GM21528 (cell line): ENCODE measurements at regions not wholly inside any gene's neighbourhood (a gene's known extent, or its start where the extent isn't known, plus 50 kb on each side); places are given as distances from the start of the nearest gene placed in this dataset.
"Not testable (repeated sequence)": the region's sequence is repeated elsewhere in the genome, so short reads cannot be mapped to it uniquely, and the experiment has no call there.

Experiments
- ATAC-seq: cut with Tn5 transposase; IDR thresholded peaks from one replicate; pipeline ENCODE4 v1.9.1; 2021; ENCODE audit warnings: mild to moderate bottlenecking, moderate library complexity; ENCODE audit not compliant: unreplicated experiment, low FRiP score

DNA sequence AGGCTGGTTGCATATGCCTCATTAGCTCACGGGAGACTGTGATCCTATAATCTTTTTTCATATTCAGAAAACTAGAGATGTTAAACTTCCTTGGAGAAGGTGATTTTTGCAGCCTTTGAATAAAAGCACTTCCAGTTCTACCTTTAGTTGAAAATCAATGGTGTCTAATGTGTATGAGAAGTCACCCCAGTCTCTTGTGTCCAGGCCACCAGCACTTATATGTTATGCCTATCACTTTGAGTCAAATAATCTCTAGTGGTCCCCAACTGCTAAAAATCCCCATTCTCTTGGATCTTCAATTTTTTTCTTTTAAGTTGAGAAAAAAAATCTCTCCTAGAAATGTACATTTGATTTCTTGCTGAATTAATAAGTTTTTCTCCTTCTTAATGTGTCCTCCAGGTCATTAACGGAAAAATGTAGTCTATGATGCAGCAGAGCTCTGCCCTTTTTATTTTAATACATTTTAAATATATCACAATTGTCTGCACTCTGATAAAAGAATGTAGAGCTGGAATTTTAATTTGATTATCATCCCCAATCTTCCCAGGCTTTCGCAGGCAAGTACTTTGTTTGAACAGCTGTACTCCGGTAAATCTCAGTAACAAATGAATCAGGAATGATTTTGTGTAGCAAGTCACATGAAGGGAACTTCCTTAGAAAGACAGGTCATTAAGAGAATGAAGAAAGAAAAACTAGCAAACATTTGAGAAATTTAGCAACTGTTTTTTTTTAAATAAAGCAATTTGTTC, 147.0 kb downstream of the SOX4 start:
- ATAC-seq, result no peak

DNA sequence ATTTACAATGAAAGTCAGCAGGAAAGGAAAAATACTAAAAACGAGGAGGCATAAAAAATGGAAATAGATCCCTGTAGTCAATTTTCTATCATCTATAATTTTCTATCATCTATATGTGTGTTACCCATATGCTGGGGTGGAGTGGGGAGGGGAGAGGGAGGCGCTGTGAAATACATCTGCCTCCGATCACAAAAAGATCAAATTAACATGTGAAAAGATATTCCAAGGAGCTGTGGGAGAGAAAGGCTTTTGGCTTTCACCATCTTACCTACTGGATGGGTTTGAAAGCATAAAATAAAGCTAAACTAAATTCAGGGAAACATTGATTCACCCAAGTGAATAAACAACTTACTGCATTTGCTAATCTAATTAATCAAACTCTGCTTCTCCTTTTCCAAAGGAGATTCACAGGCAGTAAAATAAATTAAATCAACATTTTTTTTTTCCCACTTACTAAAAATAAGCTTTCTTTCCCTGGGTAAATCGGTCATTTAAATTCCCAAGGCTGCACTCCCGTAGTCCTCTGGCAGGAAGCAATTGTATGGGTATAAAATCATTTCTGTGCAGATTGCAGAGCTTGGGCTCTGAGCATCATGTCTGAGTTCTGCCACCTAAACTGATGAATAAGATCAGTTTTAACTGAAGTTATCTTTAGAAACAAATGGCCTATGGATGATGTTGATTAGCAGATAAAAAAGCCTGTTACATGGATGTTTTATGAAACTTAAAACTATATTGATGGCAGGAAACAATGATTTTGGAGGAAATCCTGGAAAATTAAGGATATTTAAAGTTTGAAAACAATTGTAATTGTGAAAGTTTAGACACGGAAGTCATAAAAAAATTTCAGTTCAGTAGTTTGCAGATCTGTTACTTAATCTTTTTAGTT, 147.9 kb downstream of the SOX4 start:
- ATAC-seq, result no peak

DNA sequence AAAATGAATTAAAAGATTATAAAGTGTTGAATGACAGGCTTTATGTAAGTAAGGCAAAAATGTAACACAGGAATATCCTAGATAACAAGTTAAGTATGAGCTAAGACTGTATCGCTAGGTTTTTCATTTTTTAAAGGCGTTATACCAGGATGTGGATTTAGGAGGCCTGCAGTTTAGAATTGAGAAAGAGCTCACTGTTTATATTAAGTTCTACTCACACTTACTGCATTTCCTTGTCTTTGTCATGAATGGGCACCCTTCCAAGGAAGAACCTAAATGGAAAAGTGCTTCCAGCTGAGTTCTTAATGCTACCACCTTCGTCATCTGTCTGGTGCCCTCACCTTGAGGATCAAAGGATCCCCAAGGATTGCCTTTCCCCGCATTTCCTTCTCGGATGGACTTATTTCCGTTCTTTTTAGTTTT, 148.7 kb downstream of the SOX4 start:
- ATAC-seq, result no peak

DNA sequence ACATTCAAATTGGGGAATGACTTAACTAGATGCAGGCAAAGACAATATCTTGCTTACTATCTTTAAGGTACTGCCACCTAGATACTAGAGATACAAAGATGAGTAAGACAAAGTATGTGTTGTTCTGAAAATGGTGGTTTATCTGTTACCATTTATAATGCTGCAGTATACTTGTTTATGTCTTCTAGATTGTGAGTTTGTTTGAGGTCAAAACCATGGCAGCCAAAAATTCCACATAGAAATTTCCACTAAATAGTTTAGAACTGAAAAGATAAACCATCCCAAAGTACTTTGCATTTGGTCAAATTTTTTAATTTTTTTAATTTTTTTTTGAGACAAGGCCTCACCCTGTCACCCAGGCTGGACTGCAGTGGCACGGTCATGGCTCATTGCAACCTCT, 150.8 kb downstream of the SOX4 start:
- ATAC-seq, result no peak

DNA sequence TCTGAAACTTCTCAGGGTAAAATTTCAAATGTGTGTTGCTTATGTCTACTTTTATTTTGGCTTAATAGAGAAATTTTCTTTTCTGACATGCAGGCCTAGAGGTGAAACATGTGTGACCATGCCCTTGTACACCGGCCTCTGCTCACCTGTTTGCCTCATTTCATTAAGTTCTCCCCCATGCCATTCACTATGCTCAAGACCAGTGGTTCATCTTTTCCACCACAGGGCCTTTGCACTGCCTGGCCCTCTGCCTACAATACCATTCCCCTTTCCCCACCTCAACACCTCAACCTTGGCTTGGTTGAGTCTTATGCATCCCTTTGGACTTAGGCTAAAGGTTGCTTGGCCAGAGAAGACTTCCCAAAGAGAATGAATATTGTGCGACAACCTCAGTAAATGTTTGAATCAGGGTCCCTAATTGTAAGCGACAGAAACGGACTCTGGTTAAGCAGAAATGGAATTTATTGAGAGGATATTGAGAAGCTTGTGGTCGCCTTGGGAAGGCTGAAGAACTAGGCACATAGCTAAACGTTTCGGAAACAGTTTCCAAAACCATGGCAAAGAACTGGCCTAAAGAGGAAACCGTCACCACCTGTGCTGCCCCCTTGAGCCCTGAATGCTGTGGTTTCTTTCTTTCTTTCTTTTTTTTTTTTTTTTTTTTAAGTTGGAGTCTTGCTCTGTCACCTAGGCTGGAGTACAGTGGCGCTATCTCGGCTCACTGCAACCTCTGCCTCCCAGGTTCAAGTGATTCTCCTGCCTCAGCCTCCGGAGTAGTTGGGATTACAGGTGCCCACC, 152.2 kb downstream of the SOX4 start:
- ATAC-seq, result no peak

DNA sequence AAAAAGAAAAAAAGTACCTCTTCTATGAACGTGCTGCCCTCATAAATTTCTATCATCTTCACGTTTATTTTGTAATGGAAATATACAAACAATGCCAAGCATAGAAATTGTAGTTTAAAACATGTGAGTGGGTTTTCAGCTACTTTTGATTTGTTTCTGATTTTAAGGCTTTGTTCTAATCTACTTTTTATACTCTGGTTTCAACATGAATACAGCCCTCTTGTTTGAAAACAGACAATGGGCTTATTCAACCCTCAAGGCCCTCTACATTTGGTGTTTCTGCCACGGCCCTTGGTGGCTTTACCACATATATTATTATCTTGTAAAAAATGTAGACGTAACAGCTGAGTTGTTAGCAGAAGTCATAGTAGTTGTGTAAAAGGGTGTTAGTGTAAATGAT, 153.9 kb downstream of the SOX4 start:
- ATAC-seq, result no peak

DNA sequence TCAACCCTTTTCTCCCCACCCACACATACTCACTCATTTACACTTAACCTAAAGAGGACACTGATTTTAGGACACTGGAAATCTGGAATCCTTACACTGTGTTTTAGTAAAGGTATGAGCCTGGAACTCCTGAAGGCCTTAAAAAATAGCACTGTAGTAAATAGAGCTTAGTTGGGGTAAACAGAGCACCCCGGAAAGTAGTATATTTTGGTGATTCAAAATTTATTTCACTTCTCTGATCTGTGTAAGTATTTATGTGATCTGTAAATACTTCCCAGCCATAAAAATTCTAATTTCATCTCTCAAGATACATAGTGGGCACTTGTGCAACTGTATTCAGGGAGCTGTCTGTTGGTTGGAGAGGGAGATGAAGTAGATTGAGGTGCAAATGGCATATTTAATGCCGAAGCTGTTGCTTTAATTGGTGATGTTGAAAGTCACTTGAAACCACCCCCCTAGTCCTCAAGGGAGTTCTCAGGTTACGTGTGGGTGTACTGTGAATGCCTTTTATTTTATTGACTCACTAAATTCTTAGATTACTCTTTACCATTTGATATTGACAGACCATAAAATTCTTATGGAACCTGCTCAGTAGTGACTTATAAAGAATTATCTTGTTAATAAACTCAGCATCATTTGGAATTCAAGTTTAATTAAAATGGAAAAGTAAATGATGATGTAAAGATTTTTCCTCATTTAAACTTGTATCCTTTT, 154.9 kb downstream of the SOX4 start:
- no peak for ATAC-seq

DNA sequence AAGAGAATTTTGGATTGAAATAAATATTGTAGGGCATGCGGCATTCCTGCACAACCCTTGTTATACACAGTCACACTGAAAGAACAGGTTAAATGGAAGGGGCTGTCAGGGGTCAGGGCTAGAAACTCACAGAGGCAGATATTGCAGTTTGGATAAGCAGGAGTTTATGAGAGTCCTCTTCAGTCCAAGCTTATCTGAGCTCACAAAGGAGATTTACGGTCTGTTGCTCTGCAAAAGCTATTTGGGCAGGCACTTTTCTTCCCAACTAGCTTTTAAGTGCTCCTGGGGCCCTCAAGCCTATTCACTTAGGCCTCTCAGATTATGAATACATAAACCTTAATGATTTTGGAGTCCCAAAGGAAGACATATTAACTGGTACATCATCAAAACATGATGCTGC, 156.2 kb downstream of the SOX4 start:
- no peak for ATAC-seq

DNA sequence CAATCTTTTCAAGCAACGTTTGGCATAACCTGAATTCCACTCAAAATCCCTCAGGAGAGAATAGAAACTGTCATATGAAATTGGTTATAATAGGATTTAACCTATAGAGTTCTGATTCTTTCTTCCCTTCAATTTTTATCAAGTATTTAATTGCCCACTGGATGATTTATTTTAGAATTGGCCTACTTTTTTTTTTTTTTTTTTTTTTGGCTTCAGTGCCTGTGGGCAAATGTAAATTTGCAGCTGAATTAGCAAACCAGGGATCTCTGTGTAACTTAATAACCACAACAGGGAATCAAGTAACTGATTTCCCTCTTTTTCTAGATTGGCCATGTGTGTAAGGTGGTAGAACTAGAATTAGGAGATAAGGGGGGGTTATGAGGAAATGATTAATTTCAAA, 157.0 kb downstream of the SOX4 start:
- no peak for ATAC-seq

DNA sequence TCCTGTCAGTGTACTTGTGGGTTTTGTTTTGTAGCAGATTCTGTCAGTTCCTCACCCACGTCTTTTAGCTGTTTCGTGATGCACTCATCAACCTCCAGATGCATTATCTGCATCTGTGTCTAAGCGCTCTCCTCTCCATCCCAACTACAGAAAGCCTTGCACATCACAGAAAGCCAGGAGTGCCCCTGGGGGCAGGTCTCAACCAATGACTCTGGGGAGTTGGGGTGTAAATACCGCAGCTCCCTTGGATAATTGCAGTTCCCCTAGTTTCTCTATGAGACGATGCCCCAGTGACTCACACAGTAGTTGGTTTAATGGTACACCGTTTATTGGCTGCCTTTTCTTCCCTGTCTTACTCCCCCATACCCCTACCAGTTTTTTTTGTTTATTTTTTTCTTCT, 158.1 kb downstream of the SOX4 start:
- no peak for ATAC-seq

DNA sequence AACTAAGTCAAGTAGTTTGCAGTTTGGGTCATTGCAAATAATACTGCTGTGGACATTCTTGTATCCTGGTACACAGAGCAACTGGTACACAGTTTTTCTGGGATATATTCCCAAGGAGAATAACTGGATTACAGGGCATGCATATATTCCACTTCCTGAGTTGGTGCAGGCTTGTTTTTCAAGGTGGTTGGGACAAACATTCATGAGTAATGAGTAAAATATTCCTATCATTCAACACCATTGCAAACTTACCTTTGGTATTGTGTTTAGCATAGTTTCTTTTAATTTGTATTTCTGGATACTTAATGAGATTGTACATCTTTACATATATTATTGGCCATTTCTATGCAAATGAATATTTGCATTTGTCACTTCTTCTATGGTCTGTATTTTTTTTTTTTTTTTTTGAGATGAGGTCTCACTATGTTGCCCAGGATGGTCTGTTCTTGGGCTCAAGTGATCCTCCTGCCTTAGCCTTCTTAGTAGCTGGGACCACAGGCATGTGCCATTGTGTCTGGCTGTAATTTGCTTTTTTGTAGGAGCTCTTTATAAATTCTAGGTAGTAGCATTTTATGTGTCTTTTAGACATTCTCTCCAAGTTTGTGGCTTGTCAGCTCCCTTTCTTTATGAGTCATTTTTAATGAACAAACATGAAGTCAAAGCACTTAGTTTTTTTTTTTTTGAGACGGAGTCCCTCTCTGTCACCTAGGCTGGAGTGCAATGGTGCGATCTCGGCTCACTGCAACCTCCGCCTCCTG, 158.7 kb downstream of the SOX4 start:
- ATAC-seq, result no peak

DNA sequence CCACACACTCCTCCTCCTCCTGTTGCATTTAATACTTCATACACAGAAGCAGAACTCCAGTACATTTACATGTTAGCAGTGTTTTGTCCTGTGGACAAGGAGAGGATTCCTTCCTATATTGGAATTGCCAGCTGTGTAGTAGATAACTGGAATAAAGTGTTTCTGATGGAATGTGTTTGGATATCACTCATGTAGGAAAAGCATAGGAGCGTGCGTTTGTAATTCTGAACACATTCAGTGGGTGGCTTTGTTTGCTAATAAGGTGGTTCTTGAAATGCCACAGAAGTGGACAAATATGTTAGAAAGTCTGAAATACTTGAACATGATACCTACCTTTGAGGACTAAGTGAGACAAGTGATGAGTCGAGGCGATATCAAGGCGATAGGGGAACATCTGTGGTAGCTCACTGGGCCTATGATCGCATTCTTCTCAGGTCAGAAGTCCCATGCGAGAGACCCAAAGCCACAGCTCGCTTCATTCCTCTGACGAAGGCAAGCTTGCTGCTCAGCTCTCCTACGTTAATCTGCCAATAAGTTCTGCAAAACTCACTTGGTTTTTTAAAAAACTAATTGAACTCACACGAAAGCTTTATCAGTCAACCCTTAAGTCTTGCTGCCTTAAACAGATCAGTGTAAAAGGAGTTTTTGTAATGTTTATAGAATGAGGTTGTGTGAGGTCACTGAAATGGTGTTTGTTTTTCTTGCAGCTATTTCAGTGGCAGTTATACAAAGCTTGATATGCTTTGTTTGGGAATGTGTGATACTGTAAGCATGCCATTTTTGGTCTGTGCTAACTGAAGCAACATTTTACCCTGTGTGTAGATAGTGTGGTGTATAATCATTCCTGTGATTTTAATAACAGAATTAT, 159.9 kb downstream of the SOX4 start:
- ATAC-seq, result no peak

DNA sequence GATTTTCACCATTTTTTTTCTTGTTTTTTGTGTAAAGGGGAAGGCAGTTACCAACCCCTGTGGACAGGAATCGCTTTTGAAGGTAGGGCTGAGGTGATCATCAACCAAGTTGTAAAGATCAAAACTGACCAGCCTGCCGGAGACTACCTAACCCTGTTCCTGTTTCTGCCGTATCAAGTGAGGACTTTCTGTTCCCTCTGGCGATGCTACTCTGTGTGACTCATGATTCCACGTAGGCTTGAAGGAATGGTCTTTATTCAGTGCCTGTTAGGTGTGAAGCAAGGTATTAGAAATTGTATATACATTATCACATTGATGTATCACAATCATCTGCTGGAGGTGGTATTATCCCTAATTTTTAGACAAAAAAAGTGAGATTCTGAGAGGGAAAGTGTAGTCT, 161.3 kb downstream of the SOX4 start:
- no peak for ATAC-seq

DNA sequence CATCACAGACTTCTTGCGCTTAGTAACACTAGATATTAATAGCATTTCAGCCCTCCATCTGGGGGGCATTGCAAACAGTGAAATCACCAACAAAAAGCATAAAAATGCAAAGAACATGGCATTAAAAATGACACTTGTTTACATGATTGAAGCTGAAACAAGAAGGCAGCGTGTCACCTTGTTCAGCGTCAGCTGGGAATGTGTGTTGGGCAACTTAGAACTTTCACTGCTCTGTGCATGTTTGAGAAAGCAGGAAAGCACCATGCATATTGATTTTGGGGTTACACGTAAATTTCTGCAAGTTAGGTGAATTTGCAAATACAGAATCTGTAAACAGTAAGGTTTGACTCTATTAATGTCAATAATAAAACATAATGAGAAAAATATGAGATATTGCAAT, 162.9 kb downstream of the SOX4 start:
- ATAC-seq, result no peak

DNA sequence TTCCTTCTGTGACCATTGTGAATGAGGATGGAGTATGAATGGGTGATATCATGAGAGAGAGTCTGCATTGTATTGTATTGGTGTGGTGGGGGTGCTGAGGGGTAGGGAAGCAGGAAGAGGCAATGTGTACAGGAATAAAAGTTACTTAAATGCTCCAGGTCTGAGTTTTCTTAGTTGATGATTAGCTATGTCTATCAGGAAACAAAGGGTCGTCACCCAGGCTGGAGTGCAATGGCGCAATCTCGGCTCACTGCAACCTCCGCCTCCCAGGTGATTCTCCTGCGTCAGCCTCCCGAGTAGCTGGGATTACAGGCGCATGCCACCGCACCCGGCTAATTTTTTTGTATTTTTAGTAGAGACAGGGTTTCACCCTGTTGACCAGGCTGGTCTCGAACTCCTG, 163.8 kb downstream of the SOX4 start:
- not testable (repeated sequence) for ATAC-seq

DNA sequence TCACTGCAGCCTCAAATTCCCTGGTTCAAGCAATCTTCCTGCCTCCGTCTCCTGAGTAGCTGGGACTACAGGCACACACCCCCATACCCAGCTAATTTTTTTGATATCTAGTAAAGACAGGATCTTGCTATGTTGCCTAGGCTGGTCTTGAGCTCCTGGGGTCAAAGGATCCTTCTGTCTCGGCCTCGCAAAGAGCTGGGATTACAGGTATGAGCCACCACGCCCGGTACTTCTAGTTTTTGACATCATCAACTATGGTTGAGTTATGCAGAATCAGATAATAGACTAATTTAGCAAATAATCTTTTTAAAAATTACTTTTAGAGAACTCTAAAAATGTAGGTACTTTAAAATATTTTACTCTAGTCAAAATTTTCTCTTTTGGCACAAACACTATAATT, 166.2 kb downstream of the SOX4 start:
- no peak for ATAC-seq

DNA sequence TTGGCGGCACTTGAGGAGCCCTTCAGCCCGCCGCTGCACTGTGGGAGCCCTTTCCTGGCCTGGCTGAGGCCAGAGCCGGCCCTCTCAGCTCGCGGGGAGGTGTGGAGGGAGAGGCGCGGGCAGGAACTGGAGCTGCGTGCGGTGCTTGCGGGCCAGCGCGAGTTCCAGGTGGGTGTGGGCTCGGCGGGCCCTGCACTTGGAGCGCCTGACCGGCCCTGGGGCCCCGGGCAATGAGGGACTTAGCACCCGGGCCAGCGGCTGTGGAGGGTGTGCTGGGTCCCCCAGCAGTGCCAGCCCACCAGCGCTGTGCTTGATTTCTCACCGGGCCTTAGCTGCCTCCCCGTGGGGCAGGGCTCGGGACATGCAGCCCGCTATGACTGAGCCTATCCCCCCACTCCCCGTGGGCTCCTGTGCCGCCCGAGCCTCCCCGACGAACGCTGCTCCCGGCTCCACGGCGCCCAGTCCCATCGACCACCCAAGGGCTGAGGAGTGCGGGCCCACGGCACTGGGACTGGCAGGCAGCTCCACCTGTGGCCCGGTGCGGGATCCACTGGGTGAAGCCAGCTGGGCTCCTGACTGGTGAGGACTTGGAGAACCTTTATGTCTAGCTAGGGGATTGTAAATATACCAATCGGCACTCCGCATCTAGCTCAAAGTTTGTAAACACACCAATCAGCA, 167.6 kb downstream of the SOX4 start:
- ATAC-seq, result not testable (repeated sequence)

DNA sequence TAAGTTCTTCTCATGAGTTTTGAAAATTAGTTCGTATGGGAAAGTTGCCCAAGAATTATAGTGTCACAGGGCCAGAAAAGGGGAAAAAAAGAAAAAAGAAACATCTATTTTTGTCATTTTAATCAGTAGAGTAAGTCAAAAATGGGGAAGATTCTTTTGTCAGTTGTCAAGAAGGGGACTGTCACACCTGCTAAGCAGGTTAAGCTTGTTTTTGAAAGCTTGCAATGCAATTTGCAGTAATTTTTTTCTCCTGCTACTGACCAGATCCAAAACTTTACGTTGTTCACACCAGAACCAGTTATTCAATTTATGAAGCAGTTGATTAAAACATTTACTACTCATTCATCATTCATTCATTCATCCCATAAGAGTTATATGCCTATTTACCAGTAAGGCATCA, 171.4 kb downstream of the SOX4 start:
- ATAC-seq, result no peak
